Transverse colon (tissue), 4 donors: ENCODE measurements at regions not wholly inside any gene's neighbourhood (a gene's known extent, or its start where the extent isn't known, plus 50 kb on each side); places are given as distances from the start of the nearest gene placed in this dataset.

Source experiments
- DNase-seq: peaks from one replicate; pipeline ENCODE4 v3.0.0-alpha.2; 2019
- H3K27ac ChIP-seq, 4 donors: fragments of 200-600 bp; sonication (generic); 2 replicates each; pipeline ENCODE4 v1.5.1; 2016 to 2018; ENCODE audit warnings: inconsistent platforms in 4 of 4
- H3K27me3 ChIP-seq: fragments of 200-600 bp; sonication (generic); 2 replicates; pipeline ENCODE4 v1.5.1; 2017; ENCODE audit warnings: inconsistent platforms
- H3K36me3 ChIP-seq, 4 donors: fragments of 200-600 bp; sonication (generic); 2 replicates each; pipeline ENCODE4 v1.5.1; 2017 to 2019; ENCODE audit warnings: inconsistent platforms in 4 of 4
- H3K4me1 ChIP-seq, 4 donors: fragments of 200-600 bp; sonication (generic); 2 replicates each; pipeline ENCODE4 v1.5.1; 2017 to 2020; ENCODE audit warnings: inconsistent platforms in 4 of 4
- H3K4me3 ChIP-seq, 4 donors: fragments of 200-600 bp; sonication (generic); 1 replicate in 1 of 4; 2 replicates in 3 of 4; pipeline versions ENCODE4 v1.5.1 to v1.6.1; 2017 to 2019; ENCODE audit warnings: inconsistent platforms in 4 of 4
- H3K9me3 ChIP-seq, 2 donors: fragments of 200-600 bp; sonication (generic); 2 replicates each; pipeline ENCODE4 v1.5.1; 2017 to 2019; ENCODE audit warnings: inconsistent platforms in 2 of 2
- EP300 ChIP-seq: sonication (generic); formaldehyde crosslinking; IDR thresholded peaks from one replicate; pipeline ENCODE4 v1.6.1; 2017; ENCODE audit warnings: antibody characterized with exemption, low read depth
- POLR2A ChIP-seq: fragments of 450-650 bp; IDR thresholded peaks from one replicate; pipeline ENCODE4 v1.6.1; 2016; ENCODE audit warnings: antibody characterized with exemption, mild to moderate bottlenecking, moderate library complexity
- POLR2AphosphoS5 ChIP-seq, 3 donors: sonication (generic); formaldehyde crosslinking; IDR thresholded peaks; one replicate each; pipeline ENCODE4 v1.6.1; 2016; ENCODE audit warnings: antibody characterized with exemption in 3 of 3
- WGBS, 2 donors: methylation state at CpG; one replicate each; pipeline ENCODE4 v1.1.5; 2018; ENCODE audit warnings: low coverage in 1 of 2; 5-methylcytosine and 5-hydroxymethylcytosine counted together
- in situ Hi-C, 4 donors: fragments of 200-750 bp; cut with MboI; loops; one replicate each; pipeline versions ENCODE4 v1.15.0 to v1.15.1; 2017; ENCODE audit warnings: low sequenced_read_pairs in 3 of 4, low pct_ligation_motif_present in 1 of 4, low pct_unique_long_range_greater_than_20kb in 1 of 4
- intact Hi-C: fragments of 100-400 bp; cut with DNase I; formaldehyde crosslinking; loops from one replicate; pipeline ENCODE4 v1.15.1; 2023; ENCODE audit warnings: low total_unique reads
- TF ChIP-seq, protein P1 (sequence below), 5 experiments: fragments of 200-600 bp in 3 of 5; fragments of 450-650 bp in 2 of 5; sonication (generic) in 3 of 5; IDR thresholded peaks; 1 replicate in 2 of 5; 2 replicates in 3 of 5; pipeline ENCODE4 v1.5.1; 2016 to 2017; ENCODE audit warnings: antibody characterized with exemption in 5 of 5, inconsistent platforms in 3 of 5, mild to moderate bottlenecking in 2 of 5, moderate library complexity in 1 of 5

DNA sequence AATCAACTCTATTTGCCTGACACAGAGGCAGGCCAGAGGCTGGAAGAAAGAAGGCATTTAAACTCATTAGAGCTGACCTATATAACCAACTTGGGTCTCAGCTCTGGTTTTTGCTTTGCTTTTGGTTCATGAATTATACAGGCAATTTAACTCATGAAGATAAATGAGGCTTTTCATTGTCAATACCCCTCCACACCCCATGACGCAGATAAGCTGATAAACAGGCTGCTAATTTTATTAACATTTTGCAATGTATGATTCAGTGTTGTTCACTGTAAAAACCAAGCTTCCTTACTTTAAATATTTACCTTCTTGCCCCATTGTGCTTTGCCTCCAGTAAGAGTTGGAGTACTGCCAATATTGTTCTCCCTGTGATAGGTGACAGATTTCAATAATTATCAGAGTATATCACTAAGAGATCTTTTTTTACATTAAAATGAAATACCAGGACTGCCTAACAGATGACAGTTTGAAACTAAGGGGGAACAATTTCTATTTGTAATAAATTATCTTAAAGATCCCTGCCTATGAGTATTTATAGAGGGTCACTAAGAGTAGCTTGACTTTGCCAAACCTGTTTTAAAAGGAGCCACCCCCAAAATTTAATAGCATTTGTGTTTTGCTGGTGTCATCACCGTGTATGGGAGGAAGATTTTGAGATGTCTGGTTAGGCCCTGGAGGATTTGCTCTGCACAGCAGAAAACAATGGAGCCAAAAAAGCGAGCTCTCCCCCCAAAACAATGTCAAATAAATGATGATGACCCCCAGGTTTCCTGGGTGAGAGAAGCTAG lies 472.7 kb upstream of the NBEA start:
- DNase-seq = no peak
- in situ Hi-C loops = no loop called here
- Histone ChIP-seq H3K27ac (no peak overlapping the region), H3K36me3 (no peaks in the 10 kb centered on the region), H3K4me3 (no peak overlapping the region), H3K9me3 (no peaks in the 10 kb centered on the region), H3K4me1 (peaks cover 3 to 20% (median 8%) of the 10 kb centered on the region in 4 donors), H3K27me3 (no peaks in the 10 kb centered on the region)
- intact Hi-C loops = no loop called here
- WGBS, 2 donors = 40% methylated on average over 2 to 3 of the region's 3 CpGs
- TF ChIP-seq EP300 (no peak), POLR2A (no peak), POLR2AphosphoS5 (IDR thresholded peaks at IDR 0.05) (no peak)
- TF ChIP-seq, protein P1, sequence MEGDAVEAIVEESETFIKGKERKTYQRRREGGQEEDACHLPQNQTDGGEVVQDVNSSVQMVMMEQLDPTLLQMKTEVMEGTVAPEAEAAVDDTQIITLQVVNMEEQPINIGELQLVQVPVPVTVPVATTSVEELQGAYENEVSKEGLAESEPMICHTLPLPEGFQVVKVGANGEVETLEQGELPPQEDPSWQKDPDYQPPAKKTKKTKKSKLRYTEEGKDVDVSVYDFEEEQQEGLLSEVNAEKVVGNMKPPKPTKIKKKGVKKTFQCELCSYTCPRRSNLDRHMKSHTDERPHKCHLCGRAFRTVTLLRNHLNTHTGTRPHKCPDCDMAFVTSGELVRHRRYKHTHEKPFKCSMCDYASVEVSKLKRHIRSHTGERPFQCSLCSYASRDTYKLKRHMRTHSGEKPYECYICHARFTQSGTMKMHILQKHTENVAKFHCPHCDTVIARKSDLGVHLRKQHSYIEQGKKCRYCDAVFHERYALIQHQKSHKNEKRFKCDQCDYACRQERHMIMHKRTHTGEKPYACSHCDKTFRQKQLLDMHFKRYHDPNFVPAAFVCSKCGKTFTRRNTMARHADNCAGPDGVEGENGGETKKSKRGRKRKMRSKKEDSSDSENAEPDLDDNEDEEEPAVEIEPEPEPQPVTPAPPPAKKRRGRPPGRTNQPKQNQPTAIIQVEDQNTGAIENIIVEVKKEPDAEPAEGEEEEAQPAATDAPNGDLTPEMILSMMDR (IDR thresholded peaks at IDR 0.05) = no peak

- WGBS, 2 donors = 73 to 75% methylated on average over 3 to 4 of the region's 4 CpGs
These were observed 467.7 kb upstream of the NBEA start for GRCh38 chr13:34474187-34474868.

DNA sequence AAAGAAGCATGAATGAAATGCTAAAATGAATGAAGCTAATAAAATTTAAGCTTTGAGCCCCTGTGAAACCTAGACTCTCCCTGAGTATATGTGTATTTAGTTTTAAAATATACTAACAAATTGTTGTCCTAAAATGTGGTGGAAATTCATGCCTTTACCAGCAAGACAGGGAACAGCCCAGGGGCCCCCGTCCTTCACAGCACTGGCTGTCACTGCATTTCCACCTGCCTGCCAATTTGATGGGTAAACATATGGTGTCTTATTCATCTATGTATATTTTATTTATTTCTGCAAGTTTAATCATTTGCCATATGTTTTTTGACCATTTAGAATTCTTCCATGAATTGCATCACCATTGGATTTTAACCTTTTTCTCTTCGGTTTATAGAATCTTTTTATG lies 463.7 kb upstream of the NBEA start:
- TF ChIP-seq POLR2AphosphoS5 (IDR thresholded peaks at IDR 0.05) (no peak), EP300 (no peak), POLR2A (no peak)
- TF ChIP-seq, protein P1 (IDR thresholded peaks at IDR 0.05) = no peak
- no peak for DNase-seq
- Histone ChIP-seq H3K27me3 (no peaks in the 10 kb centered on the region), H3K4me1 (no peaks in the 10 kb centered on the region), H3K36me3 (no peaks in the 10 kb centered on the region), H3K9me3 (no peaks in the 10 kb centered on the region), H3K4me3 (no peak overlapping the region), H3K27ac (no peak overlapping the region)
- in situ Hi-C loops (no loop called here), intact Hi-C loops (no loop called here)
- WGBS, 2 donors = 63 to 74% methylated on average over 2 of the region's 2 CpGs

More at GRCh38 chr13:34474187-34474868, 467.7 kb upstream of the NBEA start:
- TF ChIP-seq EP300 (no peak), POLR2A (no peak), POLR2AphosphoS5 (IDR thresholded peaks at IDR 0.05) (no peak)
- TF ChIP-seq, protein P1 (IDR thresholded peaks at IDR 0.05) = no peak
- H3K27ac ChIP-seq = no peak overlapping the region
- in situ Hi-C loops (no loop called here), intact Hi-C loops (no loop called here)
- H3K4me3 ChIP-seq = no peak overlapping the region
- H3K4me1 ChIP-seq = peaks cover 0 to 3% (median under 1%) of the 10 kb centered on the region in 4 donors
- no peaks in the 10 kb centered on the region for H3K36me3 ChIP-seq
- no peak for DNase-seq
- H3K9me3 ChIP-seq = no peaks in the 10 kb centered on the region
- no peaks in the 10 kb centered on the region for H3K27me3 ChIP-seq

GRCh38 chr13:34502011-34502410 lies 440.1 kb upstream of the NBEA start:
- H3K9me3 ChIP-seq = no peaks in the 10 kb centered on the region
- no peak overlapping the region for H3K4me3 ChIP-seq
- H3K27me3 ChIP-seq = no peaks in the 10 kb centered on the region
- no peaks in the 10 kb centered on the region for H3K4me1 ChIP-seq
- WGBS, 2 donors = 95 to 100% methylated on average over 1 to 2 of the region's 2 CpGs
- H3K27ac ChIP-seq = no peak overlapping the region
- H3K36me3 ChIP-seq = no peaks in the 10 kb centered on the region
- no peak for DNase-seq
- intact Hi-C loops = no loop called here
- TF ChIP-seq EP300 = no peak
- TF ChIP-seq, protein P1 (IDR thresholded peaks at IDR 0.05) = no peak
- no peak for TF ChIP-seq POLR2A
- no peak for TF ChIP-seq POLR2AphosphoS5 (IDR thresholded peaks at IDR 0.05)
- in situ Hi-C loops = no loop called here
